ENCODE measurements at regions not wholly inside any gene's neighbourhood (a gene's known extent, or its start where the extent isn't known, plus 50 kb on each side); places are given as distances from the start of the nearest gene placed in this dataset.

GRCh38 chr5:61896811-61897210 lies 409.2 kb upstream of the KIF2A start:
- Histone ChIP-seq H3K36me3 (ENCODE audit: insufficient read depth, low read length) (no peaks in the 10 kb centered on the region), H3K27me3 (ENCODE audit: control insufficient read depth in 1 of 2, insufficient read depth in 2 of 2, low read length in 2 of 2) (no peaks in the 10 kb centered on the region), H3K4me1 (ENCODE audit: insufficient read depth, low read length) (no peaks in the 10 kb centered on the region), H3K4me3 (ENCODE audit: low read depth in 1 of 2, low read length in 2 of 2) (no peak overlapping the region), H3K27ac (ENCODE audit: low read depth, low read length) (no peak overlapping the region), H3K9ac (ENCODE audit: low read length) (no peak overlapping the region), H3K9me3 (ENCODE audit: low read length) (no peaks in the 10 kb centered on the region)

GRCh38 chr5:61897251-61897650 lies 408.8 kb upstream of the KIF2A start:
- no peaks in the 10 kb centered on the region for H3K4me1 ChIP-seq (ENCODE audit: insufficient read depth, low read length)
- H3K4me3 ChIP-seq (ENCODE audit: low read depth in 1 of 2, low read length in 2 of 2), result no peak overlapping the region

GRCh38 chr5:61901997-61902396 lies 404.0 kb upstream of the KIF2A start:
- Histone ChIP-seq H3K27me3 (ENCODE audit: control insufficient read depth in 1 of 2, insufficient read depth in 2 of 2, low read length in 2 of 2) (no peaks in the 10 kb centered on the region), H3K4me3 (ENCODE audit: low read depth in 1 of 2, low read length in 2 of 2) (no peak overlapping the region), H3K36me3 (ENCODE audit: insufficient read depth, low read length) (no peaks in the 10 kb centered on the region), H3K9ac (ENCODE audit: low read length) (no peak overlapping the region), H3K9me3 (ENCODE audit: low read length) (no peaks in the 10 kb centered on the region), H3K4me1 (ENCODE audit: insufficient read depth, low read length) (peaks cover 27% of the 10 kb centered on the region), H3K27ac (ENCODE audit: low read depth, low read length) (no peak overlapping the region)

More at GRCh38 chr5:61897251-61897650, 408.8 kb upstream of the KIF2A start:
- Histone ChIP-seq H3K9me3 (ENCODE audit: low read length) (no peaks in the 10 kb centered on the region), H3K36me3 (ENCODE audit: insufficient read depth, low read length) (no peaks in the 10 kb centered on the region), H3K27ac (ENCODE audit: low read depth, low read length) (no peak overlapping the region), H3K27me3 (ENCODE audit: control insufficient read depth in 1 of 2, insufficient read depth in 2 of 2, low read length in 2 of 2) (no peaks in the 10 kb centered on the region), H3K9ac (ENCODE audit: low read length) (no peak overlapping the region)

GRCh38 chr5:61904730-61905129 lies 401.3 kb upstream of the KIF2A start:
- Histone ChIP-seq H3K27me3 (ENCODE audit: control insufficient read depth in 1 of 2, insufficient read depth in 2 of 2, low read length in 2 of 2) (no peaks in the 10 kb centered on the region), H3K9me3 (ENCODE audit: low read length) (no peaks in the 10 kb centered on the region), H3K27ac (ENCODE audit: low read depth, low read length) (no peak overlapping the region), H3K36me3 (ENCODE audit: insufficient read depth, low read length) (no peaks in the 10 kb centered on the region), H3K9ac (ENCODE audit: low read length) (no peak overlapping the region), H3K4me1 (ENCODE audit: insufficient read depth, low read length) (peaks cover 27% of the 10 kb centered on the region), H3K4me3 (ENCODE audit: low read depth in 1 of 2, low read length in 2 of 2) (no peak overlapping the region)

- H3K4me1 ChIP-seq (ENCODE audit: insufficient read depth, low read length), result peaks cover 27% of the 10 kb centered on the region
- H3K9me3 ChIP-seq (ENCODE audit: low read length), result no peaks in the 10 kb centered on the region
- H3K27me3 ChIP-seq (ENCODE audit: control insufficient read depth in 1 of 2, insufficient read depth in 2 of 2, low read length in 2 of 2), result no peaks in the 10 kb centered on the region
- no peak overlapping the region for H3K9ac ChIP-seq (ENCODE audit: low read length)
- H3K36me3 ChIP-seq (ENCODE audit: insufficient read depth, low read length), result no peaks in the 10 kb centered on the region
- no peak overlapping the region for H3K4me3 ChIP-seq (ENCODE audit: low read depth in 1 of 2, low read length in 2 of 2)
- no peak overlapping the region for H3K27ac ChIP-seq (ENCODE audit: low read depth, low read length)
Measured at GRCh38 chr5:61905613-61906012, 400.4 kb upstream of the KIF2A start.

GRCh38 chr5:61906820-61907219 lies 399.2 kb upstream of the KIF2A start:
- H3K4me1 ChIP-seq (ENCODE audit: insufficient read depth, low read length), result peaks cover 27% of the 10 kb centered on the region
- H3K27me3 ChIP-seq (ENCODE audit: control insufficient read depth in 1 of 2, insufficient read depth in 2 of 2, low read length in 2 of 2), result no peaks in the 10 kb centered on the region
- no peak overlapping the region for H3K4me3 ChIP-seq (ENCODE audit: low read depth in 1 of 2, low read length in 2 of 2)
- no peaks in the 10 kb centered on the region for H3K36me3 ChIP-seq (ENCODE audit: insufficient read depth, low read length)
- no peak overlapping the region for H3K9ac ChIP-seq (ENCODE audit: low read length)
- H3K27ac ChIP-seq (ENCODE audit: low read depth, low read length), result no peak overlapping the region
- H3K9me3 ChIP-seq (ENCODE audit: low read length), result no peaks in the 10 kb centered on the region

- peaks cover 27% of the 10 kb centered on the region for H3K4me1 ChIP-seq (ENCODE audit: insufficient read depth, low read length)
Measured at GRCh38 chr5:61907995-61908394, 398.0 kb upstream of the KIF2A start.

GRCh38 chr5:61910771-61911170 lies 395.2 kb upstream of the KIF2A start:
- H3K27me3 ChIP-seq (ENCODE audit: control insufficient read depth in 1 of 2, insufficient read depth in 2 of 2, low read length in 2 of 2), result no peaks in the 10 kb centered on the region
- no peak overlapping the region for H3K27ac ChIP-seq (ENCODE audit: low read depth, low read length)
- peaks cover 6% of the 10 kb centered on the region for H3K9me3 ChIP-seq (ENCODE audit: low read length)
- H3K4me3 ChIP-seq (ENCODE audit: low read depth in 1 of 2, low read length in 2 of 2), result no peak overlapping the region
- no peak overlapping the region for H3K9ac ChIP-seq (ENCODE audit: low read length)
- H3K4me1 ChIP-seq (ENCODE audit: insufficient read depth, low read length), result peaks cover 7% of the 10 kb centered on the region
- no peaks in the 10 kb centered on the region for H3K36me3 ChIP-seq (ENCODE audit: insufficient read depth, low read length)

More at GRCh38 chr5:61907995-61908394, 398.0 kb upstream of the KIF2A start:
- no peak overlapping the region for H3K27ac ChIP-seq (ENCODE audit: low read depth, low read length)
- H3K4me3 ChIP-seq (ENCODE audit: low read depth in 1 of 2, low read length in 2 of 2), result no peak overlapping the region
- no peaks in the 10 kb centered on the region for H3K27me3 ChIP-seq (ENCODE audit: control insufficient read depth in 1 of 2, insufficient read depth in 2 of 2, low read length in 2 of 2)
- H3K36me3 ChIP-seq (ENCODE audit: insufficient read depth, low read length), result no peaks in the 10 kb centered on the region
- H3K9ac ChIP-seq (ENCODE audit: low read length), result no peak overlapping the region
- peaks cover 6% of the 10 kb centered on the region for H3K9me3 ChIP-seq (ENCODE audit: low read length)

GRCh38 chr5:61912559-61912958 lies 393.4 kb upstream of the KIF2A start:
- Histone ChIP-seq H3K27me3 (ENCODE audit: control insufficient read depth in 1 of 2, insufficient read depth in 2 of 2, low read length in 2 of 2) (no peaks in the 10 kb centered on the region), H3K9me3 (ENCODE audit: low read length) (peaks cover 6% of the 10 kb centered on the region), H3K27ac (ENCODE audit: low read depth, low read length) (no peak overlapping the region), H3K4me1 (ENCODE audit: insufficient read depth, low read length) (no peaks in the 10 kb centered on the region), H3K9ac (ENCODE audit: low read length) (no peak overlapping the region), H3K36me3 (ENCODE audit: insufficient read depth, low read length) (no peaks in the 10 kb centered on the region), H3K4me3 (ENCODE audit: low read depth in 1 of 2, low read length in 2 of 2) (no peak overlapping the region)

GRCh38 chr5:61915646-61916045 lies 390.4 kb upstream of the KIF2A start:
- no peak overlapping the region for H3K27ac ChIP-seq (ENCODE audit: low read depth, low read length)
- no peaks in the 10 kb centered on the region for H3K27me3 ChIP-seq (ENCODE audit: control insufficient read depth in 1 of 2, insufficient read depth in 2 of 2, low read length in 2 of 2)
- H3K4me1 ChIP-seq (ENCODE audit: insufficient read depth, low read length), result no peaks in the 10 kb centered on the region
- H3K36me3 ChIP-seq (ENCODE audit: insufficient read depth, low read length), result no peaks in the 10 kb centered on the region
- peaks cover 6% of the 10 kb centered on the region for H3K9me3 ChIP-seq (ENCODE audit: low read length)
- no peak overlapping the region for H3K4me3 ChIP-seq (ENCODE audit: low read depth in 1 of 2, low read length in 2 of 2)
- no peak overlapping the region for H3K9ac ChIP-seq (ENCODE audit: low read length)

GRCh38 chr5:61916621-61917620 lies 389.1 kb upstream of the KIF2A start:
- no peaks in the 10 kb centered on the region for H3K4me1 ChIP-seq (ENCODE audit: insufficient read depth, low read length)
- H3K4me3 ChIP-seq (ENCODE audit: low read depth in 1 of 2, low read length in 2 of 2), result no peak overlapping the region
- H3K9ac ChIP-seq (ENCODE audit: low read length), result no peak overlapping the region
- H3K27ac ChIP-seq (ENCODE audit: low read depth, low read length), result no peak overlapping the region
- peaks cover 6% of the 10 kb centered on the region for H3K9me3 ChIP-seq (ENCODE audit: low read length)
- H3K36me3 ChIP-seq (ENCODE audit: insufficient read depth, low read length), result no peaks in the 10 kb centered on the region
- no peaks in the 10 kb centered on the region for H3K27me3 ChIP-seq (ENCODE audit: control insufficient read depth in 1 of 2, insufficient read depth in 2 of 2, low read length in 2 of 2)

GRCh38 chr5:61918611-61919010 lies 387.4 kb upstream of the KIF2A start:
- Histone ChIP-seq H3K9me3 (ENCODE audit: low read length) (no peaks in the 10 kb centered on the region), H3K4me1 (ENCODE audit: insufficient read depth, low read length) (no peaks in the 10 kb centered on the region), H3K4me3 (ENCODE audit: low read depth in 1 of 2, low read length in 2 of 2) (no peak overlapping the region), H3K27me3 (ENCODE audit: control insufficient read depth in 1 of 2, insufficient read depth in 2 of 2, low read length in 2 of 2) (no peaks in the 10 kb centered on the region), H3K36me3 (ENCODE audit: insufficient read depth, low read length) (no peaks in the 10 kb centered on the region), H3K9ac (ENCODE audit: low read length) (no peak overlapping the region), H3K27ac (ENCODE audit: low read depth, low read length) (no peak overlapping the region)

All from muscle layer of colon (tissue), 2 donors.